Epithelial cell of prostate (primary cell): ENCODE measurements at regions not wholly inside any gene's neighbourhood (a gene's known extent, or its start where the extent isn't known, plus 50 kb on each side); places are given as distances from the start of the nearest gene placed in this dataset.

ENCODE experiments used
- DNase-seq: peaks from one replicate; pipeline ENCODE4 v3.0.0-alpha.2; 2011; ENCODE audit warnings: low read depth, low spot score
- H3K27ac ChIP-seq: fragments of 450-650 bp; 2 replicates; pipeline ENCODE4 v1.5.1; 2017; ENCODE audit warnings: mild to moderate bottlenecking

- DNase-seq, result no peak
- H3K27ac ChIP-seq, result no peak overlapping the region
Observed at GRCh38 chr18:56545464-56545863, 92.9 kb downstream of the TXNL1 start.

DNA sequence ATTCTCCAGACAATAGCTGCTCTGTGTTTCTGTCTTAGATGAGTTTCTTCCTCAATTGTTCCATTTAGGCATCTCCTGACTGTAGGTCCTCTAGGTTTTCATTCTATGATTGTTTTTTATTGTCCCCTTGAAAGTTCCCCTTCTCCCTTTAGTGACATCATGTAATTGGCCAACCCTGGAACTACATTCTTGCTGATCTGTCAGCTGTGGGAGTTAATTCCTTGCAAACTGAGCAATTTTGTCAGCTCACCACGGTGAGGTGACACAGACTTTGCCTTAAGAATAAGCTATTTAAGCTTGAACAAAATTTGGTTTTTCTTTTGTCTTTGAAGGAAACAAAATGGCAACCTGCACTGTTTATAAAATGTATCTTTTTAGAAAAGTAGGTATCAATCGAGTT lies 95.9 kb downstream of the TXNL1 start:
- no peak overlapping the region for H3K27ac ChIP-seq
- no peak for DNase-seq

DNA sequence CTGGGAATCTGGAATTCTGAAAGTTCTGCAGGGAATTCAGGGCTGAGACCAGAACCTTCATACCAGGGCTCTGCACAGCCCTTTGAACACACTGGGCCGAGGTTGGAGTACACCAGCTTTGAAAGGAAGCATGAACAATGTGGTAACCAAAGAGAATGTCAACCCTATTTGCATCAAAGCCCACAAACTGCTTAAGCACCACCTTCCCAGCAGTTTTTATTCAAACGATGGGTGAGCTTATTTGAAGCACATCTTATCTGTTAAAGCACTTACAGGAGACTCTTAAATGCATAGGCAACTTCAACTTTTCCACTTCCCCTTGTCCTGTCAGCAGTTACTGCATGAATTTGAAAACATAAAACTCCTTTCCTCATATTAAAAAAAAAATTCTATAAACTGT lies 96.6 kb downstream of the TXNL1 start:
- no peak for DNase-seq

GRCh38 chr18:56541340-56541739 lies 97.1 kb downstream of the TXNL1 start:
- H3K27ac ChIP-seq, result no peak overlapping the region
- no peak for DNase-seq

More for the DNA sequence above, 96.6 kb downstream of the TXNL1 start:
- H3K27ac ChIP-seq, result no peak overlapping the region

DNA sequence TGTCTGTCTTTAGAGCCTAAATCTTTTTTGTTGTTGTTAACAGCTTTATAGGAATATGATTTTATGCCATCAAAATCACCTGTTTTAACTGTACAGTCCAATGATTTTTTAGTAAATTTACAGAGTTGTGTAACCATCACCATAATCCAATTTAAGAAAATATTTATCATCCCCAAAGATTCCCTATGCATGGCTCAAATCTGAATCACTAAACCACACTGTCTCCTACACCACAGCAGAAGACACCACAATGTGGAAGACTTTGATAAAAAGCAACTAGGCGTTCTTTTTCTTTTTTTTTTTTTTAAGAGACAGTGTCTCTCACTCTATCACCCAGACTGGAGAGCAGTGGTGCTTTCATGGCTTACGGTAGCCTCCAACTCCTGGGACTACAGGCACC lies 99.6 kb downstream of the TXNL1 start:
- no peak for DNase-seq
- no peak overlapping the region for H3K27ac ChIP-seq

- no peak overlapping the region for H3K27ac ChIP-seq
- peak; percentile 16 for DNase-seq
Observed at GRCh38 chr18:56532176-56532840, 106.1 kb downstream of the TXNL1 start.

DNA sequence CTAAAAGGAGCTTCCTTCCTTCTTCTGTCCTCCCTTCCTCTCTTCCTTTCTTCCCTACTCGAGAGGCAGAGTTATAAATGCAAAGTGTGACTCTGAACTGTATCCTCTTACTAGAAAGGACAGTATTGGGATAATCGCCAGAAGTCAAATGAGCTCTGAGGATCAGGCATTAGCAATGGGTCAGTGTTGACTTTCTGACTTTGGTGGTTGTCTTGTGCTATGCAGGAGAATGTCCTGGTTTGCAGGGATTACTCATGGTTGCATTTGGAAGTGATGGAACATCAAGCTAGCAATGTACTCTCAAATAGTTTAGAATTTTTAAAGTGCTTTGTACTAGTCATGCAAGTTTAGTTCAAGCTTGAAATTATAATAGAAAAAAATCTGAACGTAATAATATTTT lies 115.6 kb downstream of the TXNL1 start:
- no peak overlapping the region for H3K27ac ChIP-seq
- no peak for DNase-seq

GRCh38 chr18:56521263-56521662 lies 117.1 kb downstream of the TXNL1 start:
- H3K27ac ChIP-seq, result no peak overlapping the region
- DNase-seq, result no peak

- no peak for DNase-seq
- no peak overlapping the region for H3K27ac ChIP-seq
Observed at GRCh38 chr18:56517761-56518160, 120.6 kb downstream of the TXNL1 start.

DNA sequence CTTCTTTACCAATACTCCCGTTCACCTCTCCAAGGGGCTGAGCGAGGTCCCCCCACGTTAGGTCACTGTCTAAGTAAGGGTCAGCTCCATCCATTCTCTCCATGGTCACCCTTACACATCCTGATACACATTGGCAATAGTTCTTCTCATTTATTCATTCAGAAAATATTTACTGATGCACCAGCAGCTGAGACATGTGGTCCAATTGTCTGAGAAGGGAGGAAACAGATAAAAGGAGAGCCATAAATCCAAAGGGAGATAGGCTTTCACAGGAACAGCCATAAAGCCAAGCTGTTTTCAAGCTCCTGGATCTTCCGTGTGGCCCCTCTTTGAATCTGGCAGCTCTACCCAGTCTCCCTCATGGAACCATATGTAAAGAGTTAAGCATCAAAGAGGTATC lies 121.2 kb downstream of the TXNL1 start:
- DNase-seq, result no peak
- no peak overlapping the region for H3K27ac ChIP-seq

DNA sequence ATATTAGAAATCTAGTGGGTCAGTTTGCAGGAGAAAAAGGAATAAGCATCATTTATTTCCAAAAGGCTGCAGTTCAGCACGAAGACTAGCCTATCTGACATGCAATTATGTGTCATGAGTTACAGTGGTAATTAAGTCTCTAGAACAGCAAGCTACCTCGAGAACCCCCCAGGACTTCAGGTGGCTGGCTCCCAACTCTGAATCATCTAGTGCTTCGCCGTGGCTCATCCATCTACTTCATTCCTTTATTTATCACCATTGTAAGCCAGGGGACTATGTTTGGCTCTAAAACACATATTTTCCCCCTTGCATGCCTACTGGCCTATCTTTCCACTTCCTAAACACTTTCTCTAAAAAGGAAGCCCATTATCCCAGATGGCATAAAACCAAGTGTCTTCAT lies 121.6 kb downstream of the TXNL1 start:
- DNase-seq, result no peak
- no peak overlapping the region for H3K27ac ChIP-seq

GRCh38 chr18:56515522-56515921 lies 122.9 kb downstream of the TXNL1 start:
- DNase-seq, result no peak
- H3K27ac ChIP-seq, result no peak overlapping the region

DNA sequence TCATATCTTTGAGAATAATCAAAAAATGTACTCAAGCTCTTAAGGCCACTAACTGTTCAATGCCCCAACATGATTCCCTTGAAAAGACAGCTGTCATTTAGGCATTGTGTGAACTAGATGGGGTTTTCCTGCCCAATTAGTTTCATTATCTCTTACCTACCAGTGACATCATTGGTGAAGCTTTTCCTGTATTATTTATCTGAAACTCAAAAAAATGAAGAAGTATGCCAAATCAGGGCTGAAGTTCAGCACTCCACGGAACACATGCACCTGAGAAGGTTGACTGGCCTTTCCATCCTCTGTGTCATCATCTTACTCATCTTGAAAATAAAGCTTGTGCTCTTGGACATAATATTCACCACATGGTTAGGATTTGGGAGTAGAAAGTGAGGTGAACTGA lies 126.4 kb downstream of the TXNL1 start:
- DNase-seq, result no peak
- H3K27ac ChIP-seq, result no peak overlapping the region

DNA sequence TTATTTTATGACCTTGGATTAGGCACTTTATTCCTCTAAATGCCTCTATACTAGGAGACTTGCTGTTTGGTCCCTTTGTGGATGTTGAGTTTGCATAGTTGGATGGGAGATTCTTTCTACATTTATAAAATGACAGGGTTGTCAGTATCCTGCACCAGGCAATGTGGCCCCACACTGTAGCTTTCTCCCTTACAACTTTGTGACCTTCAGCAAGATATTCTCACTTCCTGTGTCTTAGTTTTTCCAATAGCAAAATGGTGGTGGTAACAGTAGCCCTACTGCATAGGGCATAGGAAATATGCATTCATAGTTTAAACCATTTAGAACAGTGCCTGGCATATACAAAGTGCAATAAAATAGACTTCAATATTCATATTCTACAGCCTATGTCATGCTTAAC lies 128.3 kb downstream of the TXNL1 start:
- no peak overlapping the region for H3K27ac ChIP-seq
- DNase-seq, result no peak

DNA sequence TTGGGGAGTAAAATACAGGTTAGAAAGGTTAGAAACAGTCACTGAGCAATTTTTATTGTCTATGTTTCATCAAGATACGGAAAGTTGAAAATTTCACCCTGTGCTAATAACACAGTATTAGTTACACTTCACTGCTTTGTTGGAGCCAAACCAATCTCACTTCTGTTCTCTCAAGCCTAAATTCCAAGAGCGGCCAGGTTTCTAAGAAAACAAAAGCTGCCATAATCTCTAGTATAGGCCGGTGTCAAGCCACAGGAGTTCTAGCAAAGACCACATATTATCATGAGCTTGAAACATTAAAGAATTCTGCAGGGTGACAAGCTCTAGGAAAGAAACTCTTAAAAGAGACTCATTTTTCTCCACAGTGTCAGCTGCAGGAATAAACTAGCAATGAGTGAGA lies 128.7 kb downstream of the TXNL1 start:
- no peak overlapping the region for H3K27ac ChIP-seq
- no peak for DNase-seq

DNA sequence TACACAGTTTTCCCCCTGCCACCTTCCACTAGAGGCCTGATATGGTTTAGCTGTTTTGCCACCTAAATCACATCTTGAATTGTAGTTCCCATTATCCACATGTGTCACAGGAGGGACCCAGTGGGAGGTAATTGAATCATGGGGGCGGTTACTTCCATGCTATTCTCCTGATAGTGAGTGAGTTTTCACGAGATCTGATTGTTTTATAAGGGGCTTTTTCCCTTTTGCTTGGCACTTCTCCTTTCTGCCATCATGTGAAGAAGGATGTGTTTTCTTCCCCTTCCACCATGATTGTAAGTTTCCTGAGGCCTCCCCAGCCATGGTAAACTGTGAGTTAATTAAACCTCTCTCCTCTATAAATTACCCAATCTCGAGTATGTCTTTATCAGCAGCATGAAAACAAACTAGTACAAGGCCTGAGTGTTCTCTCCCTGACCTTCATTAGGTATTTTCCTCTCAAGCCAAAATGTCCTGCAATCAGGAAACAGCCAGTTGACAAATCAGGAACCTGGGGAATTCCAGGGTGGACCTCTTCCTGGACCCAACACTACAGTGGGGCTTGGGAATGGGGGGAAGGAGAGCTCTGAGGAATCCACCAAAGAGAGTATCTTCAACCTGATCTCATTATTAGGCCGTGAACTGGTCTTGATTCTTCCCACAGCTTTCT lies 129.9 kb downstream of the TXNL1 start:
- no peak for DNase-seq
- no peak overlapping the region for H3K27ac ChIP-seq

DNA sequence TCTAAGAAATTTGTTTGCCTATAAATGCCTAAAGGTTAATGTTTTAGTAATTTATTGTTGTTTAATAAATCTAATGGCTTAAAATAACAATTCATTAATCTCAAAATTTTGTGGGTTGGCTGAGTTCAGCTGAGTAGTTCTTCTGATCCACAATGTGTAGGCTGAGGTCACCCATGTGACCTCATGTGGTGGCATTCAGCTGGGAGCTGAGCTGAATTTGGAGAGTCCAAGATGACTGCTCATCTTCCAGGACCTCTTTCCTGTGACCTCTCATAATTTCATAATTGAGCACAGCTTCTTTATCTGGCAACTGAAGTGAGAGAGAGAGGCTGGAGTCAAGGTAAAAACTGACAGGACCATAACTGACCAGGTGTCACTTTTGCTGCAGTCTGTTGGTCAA lies 132.4 kb downstream of the TXNL1 start:
- DNase-seq, result no peak
- H3K27ac ChIP-seq, result no peak overlapping the region

- DNase-seq, result no peak
- no peak overlapping the region for H3K27ac ChIP-seq
Observed at GRCh38 chr18:56505293-56505692, 133.1 kb downstream of the TXNL1 start.

DNA sequence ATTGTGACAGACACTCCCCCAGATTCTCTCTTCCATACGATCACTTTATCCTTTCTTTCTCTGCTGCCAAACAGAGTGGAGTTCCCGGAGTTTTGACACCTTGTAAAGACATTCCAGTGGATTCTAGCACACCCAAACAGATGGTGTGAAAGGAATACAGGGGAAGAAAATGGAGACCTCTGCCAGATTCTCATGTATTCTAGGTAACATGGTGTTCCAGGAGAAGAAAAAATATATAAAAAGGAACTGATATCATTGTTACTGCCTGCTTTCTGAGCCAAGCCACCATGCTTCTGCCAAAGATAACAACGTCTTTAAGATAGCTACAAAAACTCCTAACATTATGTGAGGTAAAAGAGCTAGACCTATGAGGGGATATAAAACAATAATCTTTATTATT lies 136.5 kb downstream of the TXNL1 start:
- DNase-seq, result no peak

DNA sequence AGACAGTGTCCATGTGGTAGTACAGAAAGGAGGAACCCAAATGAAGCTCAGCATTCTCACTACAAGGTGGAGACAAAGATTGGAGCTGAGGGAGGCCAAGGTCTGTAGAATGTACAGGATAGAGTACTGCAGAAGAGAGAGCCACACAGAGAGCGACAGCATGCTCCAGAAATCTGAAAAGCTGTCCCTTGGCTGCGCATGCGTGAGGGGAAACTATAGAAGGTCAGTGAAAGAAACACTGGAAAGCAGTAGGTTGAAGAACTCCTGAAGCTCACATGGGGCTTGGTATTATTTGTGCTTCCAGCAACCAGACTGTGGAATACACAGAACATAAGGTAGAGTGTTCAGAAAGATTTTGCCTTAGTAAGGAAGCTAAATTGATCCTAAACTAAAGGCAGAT lies 142.5 kb downstream of the TXNL1 start:
- DNase-seq, result no peak
- no peak overlapping the region for H3K27ac ChIP-seq

More for the DNA sequence above, 136.5 kb downstream of the TXNL1 start:
- H3K27ac ChIP-seq, result no peak overlapping the region

- no peak overlapping the region for H3K27ac ChIP-seq
Observed at GRCh38 chr18:56493531-56493930, 144.9 kb downstream of the TXNL1 start.

GRCh38 chr18:56492136-56492535 lies 146.3 kb downstream of the TXNL1 start:
- no peak overlapping the region for H3K27ac ChIP-seq
- no peak for DNase-seq

More at GRCh38 chr18:56493531-56493930, 144.9 kb downstream of the TXNL1 start:
- no peak for DNase-seq
